ENCODE measurements at regions not wholly inside any gene's neighbourhood (a gene's known extent, or its start where the extent isn't known, plus 50 kb on each side); places are given as distances from the start of the nearest gene placed in this dataset.
"Not testable (repeated sequence)": the region's sequence is repeated elsewhere in the genome, so short reads cannot be mapped to it uniquely, and the experiment has no call there.

DNA sequence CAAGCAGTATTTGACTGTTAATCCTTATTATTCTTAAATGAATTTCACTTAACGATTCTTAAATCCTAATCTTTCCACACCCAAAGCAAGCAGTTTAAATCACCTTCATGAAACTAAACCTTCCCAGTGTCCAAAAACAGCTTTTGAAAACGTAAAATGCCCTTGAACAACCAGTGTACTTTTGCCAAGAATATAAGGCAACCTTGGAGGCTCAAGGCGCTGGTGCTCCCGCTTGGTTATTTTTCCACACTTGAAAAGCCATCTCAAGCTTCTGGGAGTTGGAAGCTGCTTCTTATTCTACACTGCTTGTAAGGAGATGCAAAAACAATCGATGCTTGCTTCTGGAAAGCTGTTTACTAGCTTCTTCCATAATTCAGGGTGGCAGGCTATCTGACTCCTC lies 625.7 kb downstream of the HTR1B start:
- no peak for DNase-seq

DNA sequence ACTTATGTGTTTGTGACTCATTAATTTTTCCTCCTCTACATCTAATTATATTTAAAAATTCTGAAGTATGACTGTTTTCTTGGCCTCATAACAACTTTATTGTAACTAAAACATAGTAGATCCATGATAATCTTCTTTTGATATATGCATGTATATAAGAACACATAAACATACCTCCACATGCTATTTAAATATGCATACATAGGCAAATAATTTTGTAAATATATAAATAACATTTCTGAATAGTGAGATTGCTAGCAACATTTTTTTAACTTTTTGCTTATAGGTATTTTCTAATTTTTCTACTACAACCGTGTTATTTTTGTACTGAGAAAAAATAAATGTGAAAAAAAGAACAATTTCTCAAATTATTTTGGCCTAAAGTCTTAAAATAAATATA lies 627.6 kb downstream of the HTR1B start:
- no peak for DNase-seq

DNA sequence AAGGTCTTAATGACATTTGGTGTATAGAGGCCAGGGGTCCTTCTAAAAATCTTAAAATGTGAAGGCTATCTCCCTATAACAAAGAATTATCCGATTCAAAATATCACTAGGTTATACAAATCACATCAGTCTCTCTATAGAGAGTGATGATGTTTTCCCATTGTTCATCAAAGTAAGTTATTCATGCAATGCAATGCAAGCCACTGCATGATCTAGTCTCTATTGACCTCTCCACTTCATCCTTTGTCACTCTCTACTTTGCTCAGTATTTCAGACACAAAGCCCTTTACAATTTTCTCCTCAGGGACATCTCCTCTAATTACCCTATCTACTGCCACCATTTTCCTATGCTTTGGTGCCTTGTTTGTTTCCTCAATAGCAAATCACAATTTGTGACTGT lies 628.0 kb downstream of the HTR1B start:
- DNase-seq: no peak

DNA sequence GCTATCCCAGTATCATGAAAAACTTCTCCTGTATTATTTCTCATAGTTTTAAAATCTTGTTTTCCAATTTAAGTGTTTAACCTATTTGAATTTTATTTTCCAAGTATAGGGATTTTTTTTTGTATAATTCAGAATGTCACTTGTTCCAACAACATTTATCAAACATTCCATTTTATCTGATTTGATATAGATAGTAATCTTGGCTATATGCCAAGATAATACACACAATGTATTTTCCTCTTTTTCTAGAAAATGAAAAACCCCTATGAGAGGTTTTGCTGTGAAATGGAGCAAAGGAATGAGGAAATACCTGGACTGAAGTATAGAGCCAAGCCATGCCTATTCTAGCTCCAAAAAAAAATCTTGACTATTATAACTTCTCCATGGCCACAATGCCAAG lies 628.9 kb downstream of the HTR1B start:
- no peak for DNase-seq

DNA sequence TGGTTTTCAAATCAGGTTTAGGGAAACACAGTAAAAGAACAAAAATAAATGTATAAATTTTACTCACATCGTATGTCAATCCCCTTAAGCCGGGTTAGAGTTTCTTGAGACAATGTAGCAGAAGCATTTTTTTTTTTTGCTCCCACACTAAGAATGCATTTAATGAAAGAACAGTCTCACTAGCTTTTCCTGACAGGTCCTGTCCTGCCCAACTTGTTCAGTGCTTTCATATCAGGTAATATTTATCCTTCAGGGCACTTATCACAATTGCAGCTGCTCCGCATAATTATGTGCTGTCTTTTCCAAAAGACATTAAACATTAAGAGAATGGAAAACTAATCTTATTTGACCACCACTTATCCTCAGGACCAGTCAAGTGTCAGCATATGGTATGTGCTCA lies 632.0 kb downstream of the HTR1B start:
- DNase-seq: no peak

DNA sequence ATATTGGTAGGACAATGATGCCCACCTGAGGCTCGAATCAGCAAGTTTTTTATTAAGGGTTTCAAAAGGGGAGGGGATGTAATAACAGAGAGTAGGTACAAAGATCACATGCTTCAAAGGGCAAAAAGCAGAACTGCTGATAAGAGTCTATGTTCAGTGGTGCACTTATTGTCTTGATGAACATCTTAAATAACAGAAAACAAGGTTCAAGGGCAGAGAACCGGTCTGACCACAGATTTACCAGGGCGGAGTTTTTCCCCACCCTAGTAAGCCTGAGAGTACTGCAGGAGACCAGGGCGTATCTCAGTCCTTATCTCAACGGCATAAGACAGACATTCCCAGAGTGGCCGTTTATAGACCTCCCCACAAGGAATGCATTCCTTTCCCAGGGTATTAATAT lies 639.7 kb downstream of the HTR1B start:
- DNase-seq: not testable (repeated sequence)

DNA sequence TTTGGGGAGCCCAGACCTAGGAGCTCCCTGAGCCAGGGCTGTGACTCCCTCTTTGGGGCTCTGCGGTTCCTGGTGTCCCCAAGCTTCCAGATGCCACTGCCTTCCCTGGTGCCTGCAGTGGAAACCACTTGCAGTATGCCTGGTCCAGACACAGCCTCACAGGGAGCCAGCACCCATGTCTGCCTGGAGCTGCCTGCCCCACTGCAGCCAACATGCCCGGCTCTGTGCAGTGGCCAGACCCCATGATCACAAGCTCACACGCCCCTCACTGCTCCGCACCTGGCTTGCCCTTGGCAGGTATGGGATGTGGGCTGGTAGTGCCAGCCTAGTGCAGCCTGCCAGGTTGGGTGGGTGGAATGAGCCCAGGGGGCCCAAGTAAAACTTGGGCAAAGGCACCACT lies 644.8 kb downstream of the HTR1B start:
- DNase-seq: no peak

DNA sequence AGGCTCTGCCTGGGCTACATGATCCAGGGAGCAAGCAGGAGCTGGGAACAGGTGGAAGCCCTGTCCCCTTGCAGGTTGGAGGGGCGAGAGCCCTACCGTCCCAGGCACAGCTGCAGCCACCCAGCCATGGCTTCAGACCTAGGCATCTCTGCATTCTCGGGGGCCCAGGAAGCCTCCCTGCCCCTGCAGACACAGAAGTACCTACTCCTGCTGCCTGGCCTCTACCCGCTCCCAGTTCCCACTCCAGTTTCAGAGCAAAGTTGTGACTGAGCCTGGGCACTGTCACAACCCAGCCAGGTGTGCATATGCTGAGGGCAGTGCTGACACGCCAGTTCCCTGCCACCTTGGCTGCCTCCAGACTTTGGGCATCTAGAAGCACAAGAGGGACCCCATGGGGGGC lies 645.9 kb downstream of the HTR1B start:
- no peak for DNase-seq

DNA sequence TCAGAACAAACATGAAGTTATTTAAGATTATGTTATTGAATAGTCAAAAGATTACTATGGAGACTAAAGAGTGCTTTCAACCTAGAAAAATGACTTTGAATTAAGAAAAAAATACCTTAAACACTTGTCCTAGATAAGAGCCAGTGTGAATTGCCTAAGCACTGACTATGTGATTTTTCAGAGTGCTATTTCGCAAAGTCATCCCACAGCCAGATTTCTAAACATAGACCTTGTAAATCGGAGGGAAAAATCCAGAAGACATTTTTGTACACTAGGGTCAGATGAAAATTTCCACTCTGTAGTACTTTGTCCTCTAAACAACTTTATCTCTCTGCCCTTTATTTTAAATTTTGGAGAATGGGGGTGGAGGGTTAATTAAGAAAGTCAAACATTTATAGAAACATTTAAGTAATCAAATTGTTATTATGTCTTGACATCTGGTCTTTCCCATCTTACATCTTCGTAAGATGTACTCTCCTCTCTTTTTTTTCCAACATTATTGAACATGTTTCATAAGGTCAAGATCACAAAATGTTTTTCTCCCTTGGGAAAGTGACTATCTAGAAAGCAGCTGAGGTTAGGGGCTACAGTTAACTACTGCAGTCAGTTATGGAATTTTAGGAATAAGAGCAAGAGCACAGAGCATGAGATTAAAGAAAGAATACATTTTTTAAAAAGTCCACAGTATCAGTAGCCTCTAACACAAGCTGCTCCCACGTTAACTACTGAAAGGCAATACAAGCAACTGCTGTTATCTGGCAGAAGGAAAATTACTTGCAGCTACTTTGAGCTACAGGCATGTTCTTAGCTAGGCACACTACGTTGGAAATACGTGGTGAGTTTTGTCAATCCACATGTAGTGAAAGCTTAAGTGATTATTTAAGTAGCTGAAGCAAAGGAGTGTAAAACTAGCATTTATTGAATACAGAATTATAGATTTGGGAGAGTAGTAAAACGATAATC lies 648.5 kb downstream of the HTR1B start:
- DNase-seq: no peak

DNA sequence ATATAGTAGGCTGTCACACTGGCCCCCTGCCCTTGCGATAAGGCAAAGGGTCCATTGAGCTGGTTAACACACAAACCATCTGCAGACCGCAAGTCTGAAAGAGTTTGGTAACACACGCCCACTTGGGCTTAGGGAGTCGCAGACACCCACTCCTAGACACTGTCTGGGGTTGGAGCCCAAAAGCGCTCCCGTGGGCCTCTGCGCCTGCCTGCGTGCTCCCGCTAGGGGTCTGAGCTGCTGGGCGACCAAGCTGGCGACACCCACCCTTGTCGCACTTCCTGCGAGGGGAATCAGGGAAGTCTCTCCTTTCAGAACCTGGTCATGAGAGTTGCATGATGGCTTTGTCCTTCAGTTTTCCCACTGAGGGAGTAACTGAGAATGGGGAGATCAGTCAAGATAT lies 653.0 kb downstream of the HTR1B start:
- no peak for DNase-seq

DNA sequence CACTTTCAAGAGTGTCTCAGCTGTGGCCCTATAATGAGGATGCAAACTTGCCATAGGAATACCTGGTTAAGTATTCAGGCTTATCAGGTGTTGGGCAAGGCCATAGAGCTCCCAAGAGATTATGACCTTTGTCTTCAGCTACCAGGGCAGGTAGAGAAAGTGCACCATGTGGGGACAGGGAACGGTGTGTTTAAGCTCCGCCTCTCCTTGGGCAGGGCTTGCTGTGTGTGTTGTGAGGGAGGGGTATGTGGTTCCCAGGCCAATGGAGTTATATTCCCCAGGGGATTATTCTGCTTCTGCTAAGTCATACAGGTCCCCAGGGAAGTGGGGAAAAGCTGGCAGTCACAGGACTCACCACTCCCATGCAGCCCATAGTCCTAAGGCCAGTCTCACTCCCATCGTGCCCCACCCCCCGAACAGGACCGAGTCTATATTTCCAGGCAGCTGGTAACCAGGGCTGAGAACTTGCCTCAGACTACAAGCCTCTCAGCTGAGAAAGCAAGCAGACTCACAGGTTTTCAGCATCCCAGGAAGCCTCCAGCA lies 660.2 kb downstream of the HTR1B start:
- DNase-seq: no peak

DNA sequence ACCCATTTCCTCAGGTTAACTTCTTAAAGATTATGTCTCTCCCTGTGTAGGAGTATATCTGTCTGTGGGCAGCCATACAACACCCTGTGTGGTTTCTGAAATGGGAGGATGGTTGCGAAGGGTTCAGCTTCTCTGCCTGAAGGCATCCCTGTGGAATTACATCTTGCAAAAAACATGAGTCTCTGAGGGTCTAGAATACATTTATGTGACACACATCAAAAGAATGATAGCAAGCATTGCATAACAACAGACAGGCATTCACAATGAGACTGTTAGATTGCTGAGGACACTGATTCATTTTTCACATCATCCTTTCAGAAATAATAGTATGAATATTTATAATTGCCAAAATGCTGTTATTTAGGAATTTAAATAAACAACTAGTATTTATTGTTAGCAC lies 670.9 kb downstream of the HTR1B start:
- no peak for DNase-seq

DNA sequence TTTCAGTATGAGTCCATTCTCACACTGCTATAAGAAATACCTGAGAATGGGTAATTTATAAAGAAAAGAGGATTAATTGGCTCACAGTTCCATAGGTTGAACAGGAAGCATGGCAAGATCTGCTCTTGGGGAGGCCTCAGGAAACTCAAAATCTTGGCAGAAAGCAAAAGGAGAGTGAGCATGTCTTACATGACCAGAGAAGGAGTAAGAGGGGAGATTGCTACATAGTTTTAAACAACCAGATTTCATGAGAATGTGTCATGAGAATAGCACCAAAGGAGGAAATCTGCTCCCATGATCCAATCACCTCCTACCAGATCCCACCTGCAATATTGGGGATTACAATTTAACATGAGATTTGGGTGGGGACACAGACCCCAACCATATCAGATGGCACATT lies 672.4 kb downstream of the HTR1B start:
- DNase-seq: no peak

DNA sequence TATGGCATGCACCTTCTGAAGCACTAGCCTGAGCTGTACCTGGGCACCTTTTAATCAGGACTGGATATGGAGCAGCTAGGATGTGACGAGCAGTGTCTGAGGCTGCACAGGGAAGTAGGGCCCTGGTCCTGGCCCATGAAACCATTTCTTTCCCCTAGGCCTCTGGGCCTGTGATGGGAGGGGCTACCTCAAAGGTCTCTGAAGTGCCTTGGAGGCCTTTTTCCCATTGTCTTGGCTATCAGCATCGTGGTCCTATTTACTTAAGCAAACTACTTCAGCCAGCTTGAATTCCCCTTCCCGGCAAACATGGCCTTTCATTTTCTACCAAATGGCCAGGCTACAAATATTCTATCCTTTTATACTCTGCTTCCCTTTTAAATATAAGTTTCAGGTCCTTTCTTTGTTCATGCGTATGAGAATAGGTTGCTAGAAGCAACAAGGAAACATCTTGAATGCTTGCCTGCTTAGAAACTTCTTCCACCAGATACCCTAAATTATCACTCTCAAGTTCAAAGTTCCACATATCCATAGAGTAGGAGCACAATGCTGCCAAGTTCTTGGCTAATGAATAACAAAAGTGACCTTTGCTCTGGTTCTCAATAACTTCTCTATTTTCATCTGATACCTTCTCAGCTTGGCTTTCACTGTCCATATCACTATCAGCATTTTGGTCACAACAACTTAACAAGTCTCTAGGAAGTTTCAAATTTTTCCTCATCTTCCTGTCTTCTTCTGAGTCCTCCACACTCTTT lies 673.1 kb downstream of the HTR1B start:
- no peak for DNase-seq

DNA sequence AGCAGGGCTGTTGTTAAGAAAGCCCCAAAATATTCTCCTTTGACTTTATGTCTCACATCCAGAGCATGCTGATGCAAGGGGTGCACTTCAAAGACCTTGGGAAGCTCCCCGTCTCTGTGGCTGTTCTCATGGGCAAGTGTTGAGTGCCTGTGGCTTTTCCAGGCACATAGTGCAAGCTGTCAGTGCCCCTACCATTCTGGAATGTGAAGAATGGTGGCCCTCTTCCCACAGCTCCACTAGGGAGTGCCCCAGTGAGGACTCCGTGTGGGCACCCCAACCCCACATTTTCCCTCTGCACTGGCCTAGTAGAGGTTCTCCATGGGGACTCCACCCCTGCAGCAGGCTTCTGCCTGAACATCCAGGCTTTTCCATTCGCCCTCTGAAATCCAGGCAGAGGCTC lies 673.7 kb downstream of the HTR1B start:
- no peak for DNase-seq

DNA sequence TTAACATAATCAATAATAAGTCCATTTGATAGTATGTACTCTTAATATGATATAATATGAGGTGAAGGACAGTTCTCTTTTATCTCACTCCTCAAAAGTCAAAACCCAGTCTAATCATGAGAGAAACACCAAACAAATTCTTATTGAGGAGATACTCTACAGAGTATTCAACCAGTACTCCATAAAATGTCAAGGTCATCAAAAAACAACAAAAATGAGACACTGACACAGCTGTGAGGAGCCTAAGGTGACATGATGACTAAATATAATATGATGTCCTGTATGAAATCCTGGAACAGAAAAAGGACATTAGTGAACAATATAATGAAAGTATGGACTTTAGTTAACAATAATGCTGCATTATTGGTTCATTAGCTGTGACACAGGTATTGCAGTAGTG lies 675.1 kb downstream of the HTR1B start:
- no peak for DNase-seq

DNA sequence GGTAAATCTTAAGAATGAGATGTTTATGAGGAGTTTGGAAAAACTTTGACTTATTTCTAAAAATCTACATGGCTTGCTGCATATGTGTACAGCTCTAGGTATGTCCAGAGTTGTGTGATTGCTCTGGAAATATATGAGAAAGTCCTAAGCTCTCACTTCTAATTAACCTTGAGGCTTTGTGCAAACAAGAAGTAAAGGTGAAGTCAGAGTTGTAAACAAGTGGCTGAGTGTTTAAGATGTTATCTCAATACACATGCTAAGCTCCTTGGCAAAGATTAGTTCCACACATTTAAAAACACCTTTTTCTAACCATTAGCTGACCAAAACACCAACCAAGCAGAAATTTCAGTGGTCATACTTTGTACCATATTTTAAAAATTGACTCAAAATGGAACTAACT lies 684.2 kb downstream of the HTR1B start:
- no peak for DNase-seq

DNA sequence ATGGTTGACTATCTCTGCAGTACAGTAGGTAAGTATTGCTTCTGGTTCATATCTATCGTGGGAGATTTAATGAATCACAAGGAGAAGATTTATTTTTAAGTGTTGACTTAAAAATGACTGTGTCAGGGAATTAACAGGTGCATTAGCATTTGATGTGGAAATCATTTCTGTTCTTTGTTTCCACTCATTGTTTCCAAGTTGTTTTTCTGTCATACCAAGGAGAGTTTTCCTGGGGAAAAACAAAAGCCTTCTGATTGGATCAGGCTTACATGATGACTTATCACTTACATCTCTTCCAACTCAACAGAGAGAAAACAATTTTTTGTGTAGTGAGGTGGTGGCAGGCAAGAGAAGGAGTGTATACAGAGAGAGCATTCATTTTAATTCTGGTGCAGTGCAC lies 686.4 kb downstream of the HTR1B start:
- DNase-seq: no peak

DNA sequence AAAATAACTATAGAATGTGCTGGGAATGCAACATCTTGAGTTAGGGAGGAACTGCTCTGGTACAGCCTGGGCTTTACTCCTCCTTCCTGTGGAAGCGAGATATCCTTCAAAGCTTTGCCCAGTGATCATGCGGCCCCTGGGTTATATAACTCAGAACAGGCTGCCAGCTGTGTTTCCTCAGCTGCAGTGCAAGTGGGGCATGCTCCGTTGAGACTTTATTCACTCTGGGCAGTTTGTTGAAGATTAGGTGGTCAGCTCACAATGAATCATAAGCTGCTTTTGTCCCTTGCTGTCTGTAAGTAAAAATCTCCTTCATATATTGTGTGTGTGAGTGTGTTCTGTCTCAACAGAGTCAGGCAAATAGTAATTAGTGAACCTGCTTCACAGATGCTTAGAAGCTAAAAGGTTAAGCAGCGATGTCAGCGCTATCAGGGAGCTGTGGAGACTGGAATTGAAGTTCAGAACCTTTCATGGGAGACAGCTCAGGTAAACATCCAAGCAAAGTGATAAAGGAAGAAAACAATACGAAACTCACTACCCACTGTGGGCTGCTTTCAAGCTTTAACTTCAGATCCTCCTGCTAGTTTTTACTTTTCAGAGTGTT lies 688.4 kb downstream of the HTR1B start:
- peak; percentile 4 for DNase-seq

DNA sequence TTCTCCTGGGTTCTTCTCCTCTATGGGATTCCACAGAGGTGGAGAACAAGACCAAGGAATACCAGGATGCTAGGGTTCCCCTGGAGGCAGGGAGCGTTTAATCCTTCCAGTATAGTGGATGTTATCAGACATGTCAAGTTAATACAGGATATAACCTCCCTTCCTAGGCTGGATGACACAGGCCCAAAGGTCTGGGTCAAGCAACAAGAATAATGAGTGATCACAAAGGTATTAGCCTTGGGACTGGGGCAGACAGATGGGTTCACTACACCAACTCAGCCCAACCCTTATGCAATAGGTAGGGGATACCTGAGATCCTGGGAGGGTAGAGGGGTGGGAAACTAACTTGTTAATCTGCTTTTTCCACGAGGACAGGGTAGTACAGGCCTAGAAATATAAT lies 690.3 kb downstream of the HTR1B start:
- DNase-seq: no peak

DNA sequence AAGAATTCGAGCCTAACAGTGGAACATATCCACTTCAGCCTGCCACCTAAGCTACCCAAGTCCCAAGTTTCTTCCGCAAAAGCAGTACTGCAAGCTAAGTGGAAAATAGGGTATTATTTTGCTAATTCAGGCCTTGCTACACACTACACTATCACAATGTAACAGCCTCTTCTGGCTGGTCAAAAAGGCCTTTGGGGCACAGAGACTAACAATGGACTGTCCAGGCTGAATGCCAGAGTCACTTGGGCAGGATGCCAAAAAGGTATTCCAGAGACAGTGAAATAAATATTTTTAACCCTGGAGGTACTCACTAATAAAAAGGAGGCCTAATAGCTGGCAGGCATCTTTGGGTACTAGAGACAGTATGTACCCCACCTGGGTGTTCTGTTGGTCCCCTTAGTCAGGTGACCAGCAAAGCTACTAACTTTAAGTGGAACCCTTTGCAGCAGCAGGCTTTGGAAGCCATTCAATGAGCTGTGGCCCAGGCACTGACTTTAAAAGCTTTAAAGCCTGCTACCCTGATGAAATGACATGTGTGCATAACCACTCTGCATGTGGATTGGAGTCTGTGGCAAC lies 692.1 kb downstream of the HTR1B start:
- DNase-seq: no peak

DNA sequence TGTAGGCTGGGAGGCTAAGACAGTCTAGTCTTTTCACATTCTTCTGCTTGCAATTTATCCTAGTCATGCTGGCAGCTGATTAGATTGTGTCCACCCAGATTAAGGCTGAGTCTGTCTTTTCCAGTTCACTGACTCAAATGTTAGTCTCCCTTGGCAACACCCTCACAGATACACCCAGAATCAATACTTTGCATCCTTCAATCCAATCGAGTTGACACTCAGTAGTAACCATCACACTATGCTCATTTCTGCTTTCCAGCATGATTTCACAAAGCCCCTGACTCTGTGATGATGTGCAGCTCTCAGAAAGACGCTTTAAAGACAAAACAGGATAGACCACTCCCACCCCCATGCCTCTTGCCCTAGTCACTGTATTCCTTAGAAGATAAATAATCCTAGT lies 693.0 kb downstream of the HTR1B start:
- no peak for DNase-seq

DNA sequence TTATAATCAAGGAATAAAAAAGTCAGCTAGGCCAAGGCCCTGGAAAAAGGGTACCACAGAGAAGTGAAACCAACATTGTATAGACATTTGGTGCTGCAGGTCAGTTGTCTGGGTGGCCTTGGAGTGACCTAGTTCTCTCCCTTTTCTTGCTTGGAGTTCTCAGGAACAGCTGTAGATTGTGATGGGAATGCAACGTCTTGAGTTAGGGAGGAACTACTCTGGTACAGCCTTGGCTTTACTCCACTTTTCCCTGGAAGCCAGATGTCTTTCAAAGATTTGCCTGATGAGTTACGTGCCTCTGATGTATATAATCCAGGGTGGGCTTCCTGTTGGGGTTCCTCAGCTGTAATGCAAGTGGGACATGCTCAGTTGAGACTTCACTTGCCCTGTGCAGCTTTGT lies 694.7 kb downstream of the HTR1B start:
- DNase-seq: no peak
